ENCODE measurements at regions not wholly inside any gene's neighbourhood (a gene's known extent, or its start where the extent isn't known, plus 50 kb on each side); places are given as distances from the start of the nearest gene placed in this dataset.

GRCh38 chr10:29146311-29147100 lies 142.4 kb upstream of the LYZL1 start:
- no peak for TF ChIP-seq CTCF (IDR thresholded peaks at IDR 0.05)
- no peak for ATAC-seq
- 73% methylated on average over 3 of the region's 3 CpGs for WGBS (ENCODE audit: insufficient coverage)
- intact Hi-C loops (cut with micrococcal nuclease) = no loop called here
- no peak overlapping the region for H3K4me3 ChIP-seq (ENCODE audit: low read length)
- H3K36me3 ChIP-seq (ENCODE audit: control insufficient read depth, insufficient read depth, low read length) = no peaks in the 10 kb centered on the region
- Mint-ChIP-seq H3K36me3 (no peaks in the 10 kb centered on the region), H3K9me3 (no peaks in the 10 kb centered on the region), H3K4me3 (no peak overlapping the region), H3K4me1 (no peaks in the 10 kb centered on the region), H3K27me3 (ENCODE audit: low read depth in 2 of 2) (peaks cover 17 to 27% of the 10 kb centered on the region in 2 donors), H3K27ac (no peak overlapping the region)
- H3K4me1 ChIP-seq (ENCODE audit: control insufficient read depth, insufficient read depth, low read length) = no peaks in the 10 kb centered on the region
- no peak for DNase-seq
- no peak overlapping the region for H3K27ac ChIP-seq (ENCODE audit: low read length)
- no peaks in the 10 kb centered on the region for H3K27me3 ChIP-seq (ENCODE audit: control insufficient read depth, insufficient read depth, low read length)
- H3K9me3 ChIP-seq (ENCODE audit: control insufficient read depth, insufficient read depth, low read length) = no peaks in the 10 kb centered on the region

- TF ChIP-seq CTCF (IDR thresholded peaks at IDR 0.05) = no peak
- peaks cover 0 to 4% of the 10 kb centered on the region in 2 donors for H3K27me3 Mint-ChIP-seq (ENCODE audit: low read depth in 2 of 2)
- H3K9me3 ChIP-seq (ENCODE audit: control insufficient read depth, insufficient read depth, low read length) = no peaks in the 10 kb centered on the region
- 93% methylated on average over 5 of the region's 5 CpGs for WGBS (ENCODE audit: insufficient coverage)
- no peak overlapping the region for H3K4me3 Mint-ChIP-seq
- intact Hi-C loops (cut with micrococcal nuclease) = no loop called here
- H3K36me3 Mint-ChIP-seq = no peaks in the 10 kb centered on the region
- no peaks in the 10 kb centered on the region for H3K9me3 Mint-ChIP-seq
- H3K27ac Mint-ChIP-seq = no peak overlapping the region
- no peaks in the 10 kb centered on the region for H3K36me3 ChIP-seq (ENCODE audit: control insufficient read depth, insufficient read depth, low read length)
- no peaks in the 10 kb centered on the region for H3K4me1 Mint-ChIP-seq
- H3K4me1 ChIP-seq (ENCODE audit: control insufficient read depth, insufficient read depth, low read length) = no peaks in the 10 kb centered on the region
- ATAC-seq (no peak), DNase-seq (no peak)
- no peak overlapping the region for H3K4me3 ChIP-seq (ENCODE audit: low read length)
- H3K27ac ChIP-seq (ENCODE audit: low read length) = no peak overlapping the region
- H3K27me3 ChIP-seq (ENCODE audit: control insufficient read depth, insufficient read depth, low read length) = no peaks in the 10 kb centered on the region
Measured at GRCh38 chr10:29150010-29150409, 138.9 kb upstream of the LYZL1 start.

DNA sequence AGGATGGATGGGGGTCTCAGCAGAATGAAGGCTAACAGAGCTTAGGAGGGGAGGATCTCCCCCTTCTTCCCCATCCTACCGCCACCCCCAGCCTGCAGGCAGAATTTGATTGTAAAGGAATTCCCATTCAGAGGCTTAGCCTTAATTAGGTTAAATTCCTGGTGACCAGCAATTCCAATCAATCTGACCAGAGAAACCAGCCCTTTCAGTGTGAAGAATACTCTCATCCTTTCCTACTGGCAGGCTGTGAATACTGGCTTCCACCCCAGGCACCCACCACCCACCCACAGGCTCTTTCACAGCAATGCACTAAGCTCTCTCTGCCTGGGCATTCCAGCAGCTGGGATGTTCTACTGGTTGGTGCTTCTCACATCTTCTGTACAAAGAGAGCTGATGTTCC lies 137.9 kb upstream of the LYZL1 start:
- no peaks in the 10 kb centered on the region for H3K4me1 ChIP-seq (ENCODE audit: control insufficient read depth, insufficient read depth, low read length)
- H3K36me3 ChIP-seq (ENCODE audit: control insufficient read depth, insufficient read depth, low read length) = no peaks in the 10 kb centered on the region
- H3K27ac Mint-ChIP-seq = no peak overlapping the region

More for the DNA sequence above, 137.9 kb upstream of the LYZL1 start:
- WGBS (ENCODE audit: insufficient coverage) = 86% methylated on average over 1 of the region's 1 CpG
- DNase-seq (no peak), ATAC-seq (no peak)
- TF ChIP-seq CTCF (IDR thresholded peaks at IDR 0.05) = no peak
- intact Hi-C loops (cut with micrococcal nuclease) = no loop called here
- no peak overlapping the region for H3K27ac ChIP-seq (ENCODE audit: low read length)
- H3K27me3 ChIP-seq (ENCODE audit: control insufficient read depth, insufficient read depth, low read length) = no peaks in the 10 kb centered on the region
- H3K9me3 Mint-ChIP-seq = no peaks in the 10 kb centered on the region
- no peak overlapping the region for H3K4me3 Mint-ChIP-seq
- H3K9me3 ChIP-seq (ENCODE audit: control insufficient read depth, insufficient read depth, low read length) = no peaks in the 10 kb centered on the region
- no peak overlapping the region for H3K4me3 ChIP-seq (ENCODE audit: low read length)
- H3K4me1 Mint-ChIP-seq = no peaks in the 10 kb centered on the region
- H3K36me3 Mint-ChIP-seq = no peaks in the 10 kb centered on the region
- H3K27me3 Mint-ChIP-seq (ENCODE audit: low read depth in 2 of 2) = no peaks in the 10 kb centered on the region

Measured in natural killer cell (primary cell).